SK-N-SH (cell line): ENCODE measurements at regions not wholly inside any gene's neighbourhood (a gene's known extent, or its start where the extent isn't known, plus 50 kb on each side); places are given as distances from the start of the nearest gene placed in this dataset.

ENCODE experiments used
- CTCF ChIA-PET: fragments of 300-600, 350-600 bp; formaldehyde crosslinking; extraction: SDS; loops from one replicate; lab custom pipeline; 2021; lab: Yijun Ruan, JAX
- POLR2A ChIA-PET: fragments of 350-600 bp; sonication (Branson Sonifier 250); formaldehyde crosslinking; extraction: SDS; loops from one replicate; lab custom pipeline; 2020; ENCODE audit warnings: antibody characterized with exemption, inconsistent platforms; lab: Yijun Ruan, JAX
- DNase-seq: peaks from one replicate; pipeline ENCODE4 v3.0.0; 2012
- H2AFZ ChIP-seq: fragments of 200-600 bp; sonication (generic); 2 replicates; pipeline ENCODE4 v1.8.1; 2016; ENCODE audit warnings: antibody characterized with exemption, mild to moderate bottlenecking, low read depth
- H3F3A ChIP-seq: fragments of 200-600 bp; sonication (generic); replicated peaks from 2 replicates; pipeline ENCODE3; 2016; ENCODE audit warnings: antibody characterized with exemption, mild to moderate bottlenecking; ENCODE audit not compliant: insufficient read depth
- H3K27ac ChIP-seq, 2 experiments: fragments of 200-500 bp in 1 of 2; fragments of 200-600 bp in 1 of 2; sonication (Bioruptor generic) in 1 of 2; sonication (generic), shearing (Covaris generic) in 1 of 2; 2 replicates each; pipeline versions ENCODE4 v1.5.1 to v1.6.1; 2014 to 2016; ENCODE audit warnings: low read depth in 2 of 2, inconsistent platforms in 1 of 2, low read length in 1 of 2, mild to moderate bottlenecking in 1 of 2, mixed read lengths in 1 of 2
- H3K27me3 ChIP-seq: fragments of 200-600 bp; sonication (generic), shearing (Covaris generic); 2 replicates; pipeline ENCODE4 v1.6.1; 2016; ENCODE audit warnings: mixed run types; ENCODE audit not compliant: insufficient read depth
- H3K36me3 ChIP-seq, 2 experiments: fragments of 200-500 bp in 1 of 2; fragments of 200-600 bp in 1 of 2; sonication (Bioruptor generic) in 1 of 2; sonication (generic) in 1 of 2; replicated peaks in 1 of 2; 2 replicates each; pipeline versions ENCODE3 to v1.5.1; 2014 to 2016; ENCODE audit warnings: low read length in 1 of 2, mild to moderate bottlenecking in 1 of 2; ENCODE audit not compliant: insufficient read depth in 2 of 2, control insufficient read depth in 1 of 2
- H3K4me1 ChIP-seq, 2 experiments: fragments of 200-500 bp in 1 of 2; fragments of 200-600 bp in 1 of 2; sonication (Bioruptor generic) in 1 of 2; sonication (generic), shearing (Covaris generic) in 1 of 2; 2 replicates each; pipeline versions ENCODE4 v1.5.1 to v1.6.1; 2014 to 2016; ENCODE audit warnings: low read depth in 1 of 2, low read length in 1 of 2, mixed run types in 1 of 2; ENCODE audit not compliant: insufficient read depth in 2 of 2, control insufficient read depth in 1 of 2
- H3K4me2 ChIP-seq: fragments of 200-600 bp; sonication (generic), shearing (Covaris generic); 2 replicates; pipeline ENCODE4 v1.6.1; 2017; ENCODE audit warnings: mixed run types
- H3K4me3 ChIP-seq, 2 experiments: fragments of 200-500 bp in 1 of 2; fragments of 200-600 bp in 1 of 2; sonication (Bioruptor generic) in 1 of 2; sonication (generic), shearing (Covaris generic) in 1 of 2; 2 replicates each; pipeline versions ENCODE4 v1.5.1 to v1.8.1; 2014 to 2016; ENCODE audit warnings: low read depth in 2 of 2, inconsistent platforms in 1 of 2, low read length in 1 of 2, mild to moderate bottlenecking in 1 of 2, mixed read lengths in 1 of 2, moderate library complexity in 1 of 2
- H3K79me2 ChIP-seq: fragments of 200-600 bp; sonication (generic); 2 replicates; pipeline ENCODE4 v1.8.1; 2017; ENCODE audit warnings: mild to moderate bottlenecking; ENCODE audit not compliant: insufficient read depth
- H3K9ac ChIP-seq: fragments of 200-600 bp; sonication (generic); 2 replicates; pipeline ENCODE4 v1.6.1; 2017; ENCODE audit warnings: mixed run types
- H3K9me2 ChIP-seq: fragments of 200-600 bp; sonication (generic); 2 replicates; pipeline ENCODE4 v1.6.1; 2017; ENCODE audit warnings: mixed run types
- H3K9me3 ChIP-seq: fragments of 200-600 bp; sonication (generic); 2 replicates; pipeline ENCODE4 v1.6.1; 2017; ENCODE audit warnings: mixed run types, mild to moderate bottlenecking, moderate library complexity
- H4K20me1 ChIP-seq: fragments of 200-600 bp; sonication (generic); 2 replicates; pipeline ENCODE4 v1.6.1; 2017; ENCODE audit warnings: mild to moderate bottlenecking, mixed run types; ENCODE audit not compliant: insufficient read depth
- CHD2 ChIP-seq: fragments of 150-350 bp; IDR thresholded peaks from 2 replicates; pipeline ENCODE4 v1.6.1; 2018; ENCODE audit warnings: low read length; ENCODE audit not compliant: partially characterized antibody
- FOSL2 ChIP-seq: IDR thresholded peaks from 2 replicates; pipeline ENCODE4 v1.4.0; 2012; ENCODE audit warnings: low read depth, mild to moderate bottlenecking, moderate library complexity, borderline replicate concordance
- FOXJ3 ChIP-seq: sonication (generic); formaldehyde crosslinking; IDR thresholded peaks from 2 replicates; pipeline ENCODE4 v1.5.1; 2020; ENCODE audit warnings: mild to moderate bottlenecking, missing genetic modification reagents
- GATA2 ChIP-seq: sonication (generic); formaldehyde crosslinking; IDR thresholded peaks from 2 replicates; pipeline ENCODE4 v1.5.0; 2020; ENCODE audit warnings: mild to moderate bottlenecking, missing genetic modification reagents
- IRF3 ChIP-seq: fragments of 150-350 bp; IDR thresholded peaks from 2 replicates; pipeline ENCODE4 v1.6.1; 2016; ENCODE audit warnings: mild to moderate bottlenecking, low read depth, low read length
- JUND ChIP-seq: IDR thresholded peaks from 2 replicates; pipeline ENCODE4 v1.4.0; 2012
- NRF1 ChIP-seq: IDR thresholded peaks from 2 replicates; pipeline ENCODE4 v1.6.1; 2012; ENCODE audit warnings: low read depth, mild to moderate bottlenecking, low read length
- RAD21 ChIP-seq: IDR thresholded peaks from 2 replicates; pipeline ENCODE4 v1.6.1; 2012; ENCODE audit warnings: mild to moderate bottlenecking, low read length
- REST ChIP-seq: IDR thresholded peaks from 2 replicates; pipeline ENCODE4 v1.6.1; 2012; ENCODE audit warnings: mild to moderate bottlenecking, low read depth, low read length, moderate library complexity
- SIN3A ChIP-seq: IDR thresholded peaks from 2 replicates; pipeline ENCODE4 v1.6.1; 2012; ENCODE audit warnings: low read depth, mild to moderate bottlenecking, low read length, moderate library complexity, borderline replicate concordance
- SMC3 ChIP-seq: IDR thresholded peaks from 2 replicates; pipeline ENCODE4 v1.6.1; 2012; ENCODE audit warnings: low read depth, low read length, improper control_type of control experiment
- TEAD4 ChIP-seq: IDR thresholded peaks from 2 replicates; pipeline ENCODE4 v1.4.0; 2012; ENCODE audit warnings: mild to moderate bottlenecking, borderline replicate concordance; ENCODE audit not compliant: insufficient read depth
- ZBTB33 ChIP-seq: IDR thresholded peaks from 2 replicates; pipeline ENCODE4 v1.4.0; 2012; ENCODE audit warnings: low read depth, borderline replicate concordance
- WGBS: methylation state at CpG from one replicate; pipeline ENCODE4 v1.1.6; 2017; ENCODE audit warnings: low lambda C conversion rate; 5-methylcytosine and 5-hydroxymethylcytosine counted together

- CTCF ChIA-PET: no interaction called here
- Histone ChIP-seq H3F3A (no peaks in the 10 kb centered on the region), H3K27ac (no peak overlapping the region), H3K79me2 (no peaks in the 10 kb centered on the region), H3K4me1 (no peaks in the 10 kb centered on the region), H2AFZ (no peak overlapping the region), H3K9me2 (no peaks in the 10 kb centered on the region), H3K36me3 (no peaks in the 10 kb centered on the region), H3K4me3 (no peak overlapping the region), H3K27me3 (no peaks in the 10 kb centered on the region), H3K9ac (no peak overlapping the region), H3K9me3 (no peaks in the 10 kb centered on the region)
- no peak for DNase-seq
- TF ChIP-seq TEAD4 (no peak), SIN3A (no peak), IRF3 (no peak), REST (no peak), FOXJ3 (CRISPR knock-in tag) (no peak), GATA2 (CRISPR knock-in tag) (no peak), JUND (no peak), SMC3 (no peak)
- TF ChIP-seq, all 33 proteins: peak for 0
- no peaks in the 10 kb centered on the region for H4K20me1 ChIP-seq
- POLR2A ChIA-PET: no interaction called here
- H3K4me2 ChIP-seq: no peak overlapping the region
These were observed 1069.5 kb downstream of the FAM133A start for GRCh38 chrX:94743478-94743877.

- Histone ChIP-seq H3K4me2 (no peak overlapping the region), H3K4me1 (no peaks in the 10 kb centered on the region), H3K4me3 (no peak overlapping the region), H3F3A (no peaks in the 10 kb centered on the region), H3K9ac (no peak overlapping the region), H3K36me3 (no peaks in the 10 kb centered on the region), H2AFZ (no peak overlapping the region), H3K27me3 (no peaks in the 10 kb centered on the region), H3K79me2 (no peaks in the 10 kb centered on the region), H3K9me2 (no peaks in the 10 kb centered on the region)
- no peak for DNase-seq
- TF ChIP-seq IRF3: no peak
- TF ChIP-seq RAD21: no peak
- TF ChIP-seq REST: no peak
- TF ChIP-seq NRF1: no peak
- TF ChIP-seq FOSL2: no peak
- no peak for TF ChIP-seq CHD2
- TF ChIP-seq ZBTB33: no peak
- TF ChIP-seq, all 33 proteins: peak for 0
- WGBS: 37% methylated on average over 3 of the region's 3 CpGs
- ChIA-PET CTCF (no interaction called here), POLR2A (no interaction called here)
- Histone ChIP-seq H4K20me1 (no peaks in the 10 kb centered on the region), H3K27ac (no peak overlapping the region), H3K9me3 (no peaks in the 10 kb centered on the region)
These were observed 1070.8 kb downstream of the FAM133A start for GRCh38 chrX:94744786-94745185.
